Spinal cord (tissue), 9 donors: ENCODE measurements at regions not wholly inside any gene's neighbourhood (a gene's known extent, or its start where the extent isn't known, plus 50 kb on each side); places are given as distances from the start of the nearest gene placed in this dataset.

Experiments
- DNase-seq, 6 donors: peaks; one replicate each; pipeline versions ENCODE4 v3.0.0 to v3.0.0-alpha.2; 2013 to 2015; ENCODE audit warnings: low spot score in 6 of 6, low read depth in 4 of 6
- H3K27ac ChIP-seq: one replicate; pipeline ENCODE4 v1.5.1; 2013; ENCODE audit warnings: low read depth, low read length, control low read depth
- H3K27me3 ChIP-seq: one replicate; pipeline ENCODE4 v1.6.1; 2013; ENCODE audit warnings: low read length; ENCODE audit not compliant: control insufficient read depth, insufficient read depth
- H3K36me3 ChIP-seq: one replicate; pipeline ENCODE4 v1.6.1; 2013; ENCODE audit warnings: low read length; ENCODE audit not compliant: control insufficient read depth, insufficient read depth
- H3K4me1 ChIP-seq: one replicate; pipeline ENCODE4 v1.6.1; 2013; ENCODE audit warnings: low read length; ENCODE audit not compliant: control insufficient read depth, insufficient read depth
- H3K4me3 ChIP-seq: one replicate; pipeline ENCODE4 v1.5.1; 2013; ENCODE audit warnings: low read depth, low read length, control low read depth
- H3K9me3 ChIP-seq: one replicate; pipeline ENCODE4 v1.6.1; 2013; ENCODE audit warnings: low read length; ENCODE audit not compliant: control insufficient read depth, insufficient read depth
- WGBS: methylation state at CpG from one replicate; pipeline ENCODE4 v1.1.5; 2013; ENCODE audit warnings: missing lambda C conversion rate; ENCODE audit not compliant: insufficient coverage; 5-methylcytosine and 5-hydroxymethylcytosine counted together
- donor health status: healthy.

DNA sequence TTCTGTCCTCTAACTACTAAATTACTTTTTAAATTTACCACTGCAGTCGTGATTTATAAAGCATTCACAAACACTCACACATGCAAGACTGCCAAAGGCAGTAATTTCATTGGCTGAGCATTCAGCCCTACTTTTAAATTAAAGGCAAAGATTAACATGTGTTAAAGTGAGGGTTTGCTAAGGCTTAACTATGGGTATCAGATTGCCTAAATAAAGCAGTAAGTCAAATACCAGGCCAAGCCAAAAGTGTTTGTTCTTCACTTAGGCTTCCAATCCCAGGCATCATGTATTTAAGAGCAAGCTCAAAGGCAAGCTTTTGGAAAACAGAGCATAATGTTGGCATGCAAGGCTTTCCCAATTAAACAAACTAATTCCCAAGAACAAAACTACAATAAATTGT, 187.3 kb downstream of the SUCNR1 start:
- Histone ChIP-seq H3K36me3 (no peaks in the 10 kb centered on the region), H3K4me3 (no peak overlapping the region), H3K27me3 (no peaks in the 10 kb centered on the region), H3K4me1 (no peaks in the 10 kb centered on the region), H3K9me3 (no peaks in the 10 kb centered on the region), H3K27ac (no peak overlapping the region)
- peak in 3 of 6 donors; percentile 9 to 52 (median 32) for DNase-seq
- WGBS = no CpG with 5 or more reads among the region's 1 CpG

DNA sequence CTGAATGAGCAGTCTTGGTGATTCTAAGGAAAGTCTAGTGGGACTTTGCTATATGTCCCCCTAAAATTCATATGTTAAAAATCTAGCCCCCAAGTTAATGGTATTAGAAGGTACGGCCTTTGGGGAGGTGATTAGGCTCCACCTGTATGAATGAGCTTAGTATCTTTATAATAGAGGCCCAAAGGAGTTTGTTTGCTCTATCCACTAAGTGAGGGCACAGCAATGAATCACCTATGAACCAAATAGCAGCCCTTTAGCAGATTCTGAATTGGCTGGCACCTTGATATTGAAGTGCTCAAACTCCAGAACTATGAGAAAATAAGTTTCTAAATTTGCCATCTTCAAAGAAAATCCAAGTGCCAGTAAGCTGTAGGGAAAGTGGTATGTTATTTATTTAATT, 187.9 kb downstream of the SUCNR1 start:
- Histone ChIP-seq H3K27ac (no peak overlapping the region), H3K4me1 (no peaks in the 10 kb centered on the region), H3K27me3 (no peaks in the 10 kb centered on the region), H3K9me3 (no peaks in the 10 kb centered on the region), H3K4me3 (no peak overlapping the region), H3K36me3 (no peaks in the 10 kb centered on the region)
- DNase-seq = no peak
- WGBS = 100% methylated on average over 1 of the region's 1 CpG

- Histone ChIP-seq H3K36me3 (no peaks in the 10 kb centered on the region), H3K27ac (no peak overlapping the region), H3K4me1 (no peaks in the 10 kb centered on the region), H3K27me3 (no peaks in the 10 kb centered on the region), H3K9me3 (no peaks in the 10 kb centered on the region), H3K4me3 (no peak overlapping the region)
- DNase-seq = no peak
Measured at GRCh38 chr3:152069871-152070270, 196.4 kb downstream of the SUCNR1 start.

DNA sequence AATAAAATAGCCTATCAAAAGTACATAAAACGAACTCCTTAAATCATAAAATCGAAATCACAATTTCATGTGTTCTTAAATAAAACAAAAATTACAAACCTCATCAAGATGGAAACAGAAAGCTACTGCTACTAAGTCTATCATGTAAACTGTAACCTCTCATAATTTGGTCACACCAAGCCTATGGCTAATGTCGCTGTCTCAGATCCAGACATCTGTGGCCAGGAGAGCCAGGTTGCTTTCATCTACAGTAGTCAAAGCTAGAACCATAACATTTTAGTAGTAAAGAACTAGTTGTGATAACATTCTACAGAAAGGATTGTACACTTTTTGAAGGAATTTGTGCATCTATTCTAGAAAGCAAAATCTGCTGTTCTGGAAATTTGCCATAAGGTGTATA, 197.4 kb upstream of the MBNL1 start:
- Histone ChIP-seq H3K9me3 (no peaks in the 10 kb centered on the region), H3K27ac (no peak overlapping the region), H3K4me3 (no peak overlapping the region), H3K27me3 (no peaks in the 10 kb centered on the region), H3K4me1 (no peaks in the 10 kb centered on the region), H3K36me3 (no peaks in the 10 kb centered on the region)
- no CpG with 5 or more reads among the region's 3 CpGs for WGBS
- DNase-seq = no peak

- Histone ChIP-seq H3K27ac (no peak overlapping the region), H3K4me1 (no peaks in the 10 kb centered on the region), H3K27me3 (no peaks in the 10 kb centered on the region), H3K9me3 (no peaks in the 10 kb centered on the region), H3K36me3 (no peaks in the 10 kb centered on the region), H3K4me3 (no peak overlapping the region)
- DNase-seq = no peak
- no CpG with 5 or more reads among the region's 1 CpG for WGBS
Measured at GRCh38 chr3:152071924-152072323, 196.8 kb upstream of the MBNL1 start.

DNA sequence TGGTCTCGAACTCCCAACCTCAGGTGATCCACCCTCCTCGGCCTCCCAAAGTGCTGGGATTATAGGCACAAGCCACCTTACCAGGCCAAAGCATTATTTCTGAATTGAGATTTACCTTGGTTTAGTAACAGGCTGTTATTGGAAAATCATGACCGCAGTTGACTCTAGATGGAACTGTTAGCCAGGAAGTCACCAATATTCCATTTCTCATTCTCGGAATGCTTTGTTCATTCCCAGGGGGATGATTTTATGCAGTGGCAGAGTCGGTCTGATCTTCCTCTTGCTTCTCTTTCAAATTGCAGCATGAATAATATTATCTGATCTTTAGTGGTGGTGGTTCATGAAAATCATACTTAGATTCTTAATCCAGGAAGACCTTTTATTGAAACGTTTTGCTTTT, 195.5 kb upstream of the MBNL1 start:
- no peaks in the 10 kb centered on the region for H3K9me3 ChIP-seq
- H3K4me1 ChIP-seq = no peaks in the 10 kb centered on the region
- no peak for DNase-seq
- H3K36me3 ChIP-seq = no peaks in the 10 kb centered on the region
- no peaks in the 10 kb centered on the region for H3K27me3 ChIP-seq
- no CpG with 5 or more reads among the region's 6 CpGs for WGBS
- H3K27ac ChIP-seq = no peak overlapping the region
- H3K4me3 ChIP-seq = no peak overlapping the region

- Histone ChIP-seq H3K36me3 (no peaks in the 10 kb centered on the region), H3K4me3 (no peak overlapping the region), H3K4me1 (no peaks in the 10 kb centered on the region), H3K27ac (no peak overlapping the region), H3K9me3 (no peaks in the 10 kb centered on the region), H3K27me3 (no peaks in the 10 kb centered on the region)
- WGBS = no CpG with 5 or more reads among the region's 2 CpGs
- DNase-seq = no peak
Measured at GRCh38 chr3:152076148-152076547, 192.6 kb upstream of the MBNL1 start.

DNA sequence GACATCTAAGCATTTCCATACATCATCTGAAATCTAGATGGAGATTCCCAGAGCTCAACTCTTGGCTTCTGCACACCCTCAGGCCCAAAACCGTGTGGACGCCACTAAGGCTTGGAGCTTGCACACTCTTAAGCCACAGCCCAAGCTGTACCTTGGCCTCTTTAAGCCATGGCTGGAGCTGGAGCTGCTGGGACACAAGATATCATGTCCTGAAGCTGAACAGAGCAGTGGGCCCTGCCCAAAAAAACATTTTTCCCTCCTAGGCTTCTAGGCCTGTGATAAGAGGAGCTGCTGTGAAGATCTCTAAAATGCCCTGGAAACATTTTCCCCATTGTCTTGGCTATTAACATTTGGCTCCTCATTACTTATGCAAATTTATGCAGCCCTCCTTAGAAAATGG, 188.7 kb upstream of the MBNL1 start:
- Histone ChIP-seq H3K4me3 (no peak overlapping the region), H3K27ac (no peak overlapping the region), H3K27me3 (no peaks in the 10 kb centered on the region), H3K36me3 (no peaks in the 10 kb centered on the region), H3K4me1 (no peaks in the 10 kb centered on the region), H3K9me3 (no peaks in the 10 kb centered on the region)
- DNase-seq = no peak
- WGBS = 100% methylated on average over 2 of the region's 2 CpGs

DNA sequence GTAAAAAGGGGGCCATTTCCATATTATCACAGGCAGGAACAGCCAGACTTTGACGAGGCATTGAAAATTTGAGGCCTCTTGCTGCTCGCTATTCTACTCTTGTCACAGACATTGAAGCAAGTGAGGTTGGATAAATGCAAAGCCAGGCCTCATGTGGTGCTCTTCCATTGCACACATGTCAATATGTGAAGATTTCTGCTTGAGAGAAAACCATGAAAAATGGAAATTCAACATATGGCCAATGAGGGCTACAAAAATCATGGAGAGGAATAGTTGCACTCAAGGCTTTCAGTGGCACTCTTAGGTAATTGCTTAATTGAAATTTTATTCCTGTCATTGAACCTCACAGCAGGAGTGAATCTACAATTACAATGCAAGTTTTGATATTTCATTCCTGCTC, 185.6 kb upstream of the MBNL1 start:
- Histone ChIP-seq H3K4me1 (no peaks in the 10 kb centered on the region), H3K27ac (no peak overlapping the region), H3K36me3 (no peaks in the 10 kb centered on the region), H3K27me3 (no peaks in the 10 kb centered on the region), H3K4me3 (no peak overlapping the region), H3K9me3 (no peaks in the 10 kb centered on the region)
- peak in 2 of 6 donors; percentile 37 to 69 for DNase-seq
- WGBS = no CpG with 5 or more reads among the region's 2 CpGs

- no peaks in the 10 kb centered on the region for H3K4me1 ChIP-seq
- no peaks in the 10 kb centered on the region for H3K9me3 ChIP-seq
- H3K27ac ChIP-seq = no peak overlapping the region
- H3K4me3 ChIP-seq = no peak overlapping the region
- no CpG with 5 or more reads among the region's 2 CpGs for whole genome bisulfite sequencing
- H3K36me3 ChIP-seq = no peaks in the 10 kb centered on the region
- no peaks in the 10 kb centered on the region for H3K27me3 ChIP-seq
- peak in 1 of 6 donors; percentile 23 for DNase-seq
Measured at GRCh38 chr3:152084441-152085158, 184.1 kb upstream of the MBNL1 start.
